Glutamatergic neuron (in vitro differentiated cells): ENCODE measurements at regions not wholly inside any gene's neighbourhood (a gene's known extent, or its start where the extent isn't known, plus 50 kb on each side); places are given as distances from the start of the nearest gene placed in this dataset.

Experiments
- DNase-seq: peaks from one replicate; pipeline ENCODE4 v3.0.0; 2022
- H3K27ac Mint-ChIP-seq: one replicate; pipeline ENCODE4 v1.8.0; 2020; ENCODE audit warnings: mild to moderate bottlenecking, mixed read lengths, inconsistent platforms; ENCODE audit not compliant: unreplicated experiment
- H3K27me3 Mint-ChIP-seq: one replicate; pipeline ENCODE4 v1.8.0; 2020; ENCODE audit warnings: mild to moderate bottlenecking, moderate library complexity, mixed read lengths, inconsistent platforms; ENCODE audit not compliant: unreplicated experiment
- H3K36me3 Mint-ChIP-seq: one replicate; pipeline ENCODE4 v1.8.0; 2020; ENCODE audit warnings: mild to moderate bottlenecking, mixed read lengths, inconsistent platforms; ENCODE audit not compliant: unreplicated experiment
- H3K4me1 Mint-ChIP-seq: one replicate; pipeline ENCODE4 v1.8.0; 2020; ENCODE audit warnings: mild to moderate bottlenecking, low read depth, mixed read lengths, inconsistent platforms; ENCODE audit not compliant: unreplicated experiment
- H3K4me3 Mint-ChIP-seq: one replicate; pipeline ENCODE4 v1.8.0; 2020; ENCODE audit warnings: mild to moderate bottlenecking, mixed read lengths, inconsistent platforms; ENCODE audit not compliant: unreplicated experiment
- H3K9me3 Mint-ChIP-seq: one replicate; pipeline ENCODE4 v1.8.0; 2020; ENCODE audit warnings: mild to moderate bottlenecking, moderate library complexity, mixed read lengths, inconsistent platforms; ENCODE audit not compliant: unreplicated experiment
- TF ChIP-seq, protein P1 (sequence below): fragments of 200-600 bp; sonication (generic); IDR thresholded peaks from one replicate; pipeline ENCODE4 v1.5.0; 2021; ENCODE audit not compliant: partially characterized antibody, unreplicated experiment

GRCh38 chr4:152107736-152108500, 347.1 kb upstream of the GATB start:
- Mint-ChIP-seq H3K27me3 (peaks cover 5% of the 10 kb centered on the region), H3K27ac (no peak overlapping the region), H3K4me3 (no peak overlapping the region), H3K36me3 (no peaks in the 10 kb centered on the region), H3K4me1 (peaks cover 25% of the 10 kb centered on the region), H3K9me3 (peaks cover 2% of the 10 kb centered on the region)
- DNase-seq, result no peak
- TF ChIP-seq, protein P1, sequence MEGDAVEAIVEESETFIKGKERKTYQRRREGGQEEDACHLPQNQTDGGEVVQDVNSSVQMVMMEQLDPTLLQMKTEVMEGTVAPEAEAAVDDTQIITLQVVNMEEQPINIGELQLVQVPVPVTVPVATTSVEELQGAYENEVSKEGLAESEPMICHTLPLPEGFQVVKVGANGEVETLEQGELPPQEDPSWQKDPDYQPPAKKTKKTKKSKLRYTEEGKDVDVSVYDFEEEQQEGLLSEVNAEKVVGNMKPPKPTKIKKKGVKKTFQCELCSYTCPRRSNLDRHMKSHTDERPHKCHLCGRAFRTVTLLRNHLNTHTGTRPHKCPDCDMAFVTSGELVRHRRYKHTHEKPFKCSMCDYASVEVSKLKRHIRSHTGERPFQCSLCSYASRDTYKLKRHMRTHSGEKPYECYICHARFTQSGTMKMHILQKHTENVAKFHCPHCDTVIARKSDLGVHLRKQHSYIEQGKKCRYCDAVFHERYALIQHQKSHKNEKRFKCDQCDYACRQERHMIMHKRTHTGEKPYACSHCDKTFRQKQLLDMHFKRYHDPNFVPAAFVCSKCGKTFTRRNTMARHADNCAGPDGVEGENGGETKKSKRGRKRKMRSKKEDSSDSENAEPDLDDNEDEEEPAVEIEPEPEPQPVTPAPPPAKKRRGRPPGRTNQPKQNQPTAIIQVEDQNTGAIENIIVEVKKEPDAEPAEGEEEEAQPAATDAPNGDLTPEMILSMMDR, result no peak

DNA sequence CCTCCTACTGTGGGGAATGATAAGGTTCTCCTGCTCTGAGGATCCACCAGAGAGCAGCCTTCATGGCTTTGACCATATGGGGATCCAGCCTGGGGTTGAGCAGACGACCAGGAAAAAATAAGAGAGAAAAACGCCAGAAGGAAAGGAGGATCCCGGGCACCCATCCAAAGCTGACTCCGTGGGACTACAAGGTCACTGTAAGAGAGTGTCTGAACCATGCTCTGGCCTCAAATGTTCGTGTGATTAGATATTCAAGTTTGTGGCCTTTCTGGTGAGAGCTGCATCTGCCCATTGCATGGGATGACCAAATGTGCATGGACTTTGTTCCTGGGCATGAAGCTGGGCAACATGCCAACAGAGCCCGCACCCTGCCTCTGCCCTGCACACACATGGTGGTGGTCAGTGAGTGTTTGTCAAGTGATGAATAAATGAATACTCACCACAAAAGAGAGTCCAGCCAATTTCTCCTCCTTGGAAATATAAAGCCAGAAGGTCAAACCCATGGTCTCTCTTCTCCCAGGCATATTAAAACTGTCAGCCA, 346.0 kb upstream of the GATB start:
- no peak for DNase-seq
- peaks cover 33% of the 10 kb centered on the region for H3K4me1 Mint-ChIP-seq
- no peak overlapping the region for H3K4me3 Mint-ChIP-seq
- H3K27me3 Mint-ChIP-seq, result peaks cover 5% of the 10 kb centered on the region
- no peak overlapping the region for H3K27ac Mint-ChIP-seq
- H3K36me3 Mint-ChIP-seq, result no peaks in the 10 kb centered on the region
- peaks cover 2% of the 10 kb centered on the region for H3K9me3 Mint-ChIP-seq
- TF ChIP-seq, protein P1, result no peak

GRCh38 chr4:152106113-152106763, 345.4 kb upstream of the GATB start:
- TF ChIP-seq, protein P1, result no peak
- no peak for DNase-seq
- peaks cover 2% of the 10 kb centered on the region for H3K9me3 Mint-ChIP-seq
- H3K27me3 Mint-ChIP-seq, result peaks cover 5% of the 10 kb centered on the region
- no peak overlapping the region for H3K27ac Mint-ChIP-seq
- no peak overlapping the region for H3K4me3 Mint-ChIP-seq
- no peaks in the 10 kb centered on the region for H3K36me3 Mint-ChIP-seq
- peaks cover 40% of the 10 kb centered on the region for H3K4me1 Mint-ChIP-seq

- DNase-seq, result no peak
- Mint-ChIP-seq H3K27me3 (peaks cover 7% of the 10 kb centered on the region), H3K27ac (peak overlapping the region; percentile 82), H3K36me3 (no peaks in the 10 kb centered on the region), H3K4me3 (peak overlapping the region; percentile 8), H3K4me1 (peaks cover 40% of the 10 kb centered on the region), H3K9me3 (peaks cover 3% of the 10 kb centered on the region)
- TF ChIP-seq, protein P1, result no peak
Observed at GRCh38 chr4:152104901-152105357, 344.1 kb upstream of the GATB start.

DNA sequence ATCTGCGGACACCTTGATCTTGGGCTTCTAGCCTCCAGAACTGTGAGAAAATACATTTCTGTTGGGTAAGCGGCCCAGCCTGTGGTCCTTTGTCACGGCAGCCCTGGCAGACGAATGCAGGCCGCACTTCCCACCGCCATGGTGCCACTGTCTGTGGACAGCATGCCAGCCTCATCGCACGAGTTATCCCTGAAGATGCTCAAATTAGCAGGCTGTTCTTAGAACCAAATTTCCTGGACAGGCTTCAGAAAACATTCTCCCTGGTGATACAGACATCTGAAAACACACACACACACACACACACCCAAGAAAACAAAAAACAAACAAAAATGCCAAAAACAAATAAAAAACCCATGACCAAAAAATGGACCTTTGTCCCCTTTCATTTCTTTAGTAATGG, 343.5 kb upstream of the GATB start:
- H3K27ac Mint-ChIP-seq, result peak overlapping the region; percentile 82
- H3K4me3 Mint-ChIP-seq, result no peak overlapping the region
- peaks cover 7% of the 10 kb centered on the region for H3K27me3 Mint-ChIP-seq
- H3K4me1 Mint-ChIP-seq, result peaks cover 40% of the 10 kb centered on the region
- TF ChIP-seq, protein P1, result no peak
- H3K9me3 Mint-ChIP-seq, result peaks cover 3% of the 10 kb centered on the region
- no peak for DNase-seq
- no peaks in the 10 kb centered on the region for H3K36me3 Mint-ChIP-seq
